ENCODE measurements at regions not wholly inside any gene's neighbourhood (a gene's known extent, or its start where the extent isn't known, plus 50 kb on each side); places are given as distances from the start of the nearest gene placed in this dataset.

DNA sequence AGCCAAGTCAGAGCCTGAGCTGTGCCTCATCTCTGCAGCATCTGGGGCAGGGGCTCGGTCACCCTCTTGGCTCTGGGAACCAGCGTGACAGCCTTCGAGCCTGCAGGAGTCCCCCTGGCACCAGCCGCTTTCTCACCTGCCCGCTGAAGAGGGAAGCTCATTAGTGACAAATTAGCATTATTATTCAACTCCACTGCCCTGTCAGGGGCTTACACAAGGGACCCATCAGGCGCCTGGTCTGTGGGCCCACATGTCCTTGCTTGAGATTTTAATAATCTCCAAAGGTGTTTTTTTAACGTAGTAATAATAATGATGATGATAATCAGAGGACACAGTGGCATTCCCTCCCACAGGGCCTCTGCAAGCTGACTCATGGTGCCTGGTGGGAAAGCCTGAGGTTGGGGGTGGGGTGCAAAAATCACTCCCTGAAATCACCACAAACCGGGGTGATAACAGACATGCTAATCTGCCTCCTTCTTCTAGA lies 98.1 kb upstream of the IGSF21 start:
- no peak for TF ChIP-seq EZH2phosphoT487 (conservative IDR thresholded peaks at IDR 0.05; ENCODE audit: low read length)
- TF ChIP-seq, protein P1, sequence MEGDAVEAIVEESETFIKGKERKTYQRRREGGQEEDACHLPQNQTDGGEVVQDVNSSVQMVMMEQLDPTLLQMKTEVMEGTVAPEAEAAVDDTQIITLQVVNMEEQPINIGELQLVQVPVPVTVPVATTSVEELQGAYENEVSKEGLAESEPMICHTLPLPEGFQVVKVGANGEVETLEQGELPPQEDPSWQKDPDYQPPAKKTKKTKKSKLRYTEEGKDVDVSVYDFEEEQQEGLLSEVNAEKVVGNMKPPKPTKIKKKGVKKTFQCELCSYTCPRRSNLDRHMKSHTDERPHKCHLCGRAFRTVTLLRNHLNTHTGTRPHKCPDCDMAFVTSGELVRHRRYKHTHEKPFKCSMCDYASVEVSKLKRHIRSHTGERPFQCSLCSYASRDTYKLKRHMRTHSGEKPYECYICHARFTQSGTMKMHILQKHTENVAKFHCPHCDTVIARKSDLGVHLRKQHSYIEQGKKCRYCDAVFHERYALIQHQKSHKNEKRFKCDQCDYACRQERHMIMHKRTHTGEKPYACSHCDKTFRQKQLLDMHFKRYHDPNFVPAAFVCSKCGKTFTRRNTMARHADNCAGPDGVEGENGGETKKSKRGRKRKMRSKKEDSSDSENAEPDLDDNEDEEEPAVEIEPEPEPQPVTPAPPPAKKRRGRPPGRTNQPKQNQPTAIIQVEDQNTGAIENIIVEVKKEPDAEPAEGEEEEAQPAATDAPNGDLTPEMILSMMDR (IDR thresholded peaks at IDR 0.05; ENCODE audit: insufficient read depth, low read length, poor library complexity, severe bottlenecking): no peak
- Histone ChIP-seq H3K4me3 (ENCODE audit: insufficient read depth, low read length, poor library complexity, severe bottlenecking) (no peak overlapping the region), H3K79me2 (ENCODE audit: insufficient read depth, low read length) (no peaks in the 10 kb centered on the region), H3K36me3 (ENCODE audit: low read length) (no peaks in the 10 kb centered on the region), H4K20me1 (ENCODE audit: low read depth, low read length) (no peaks in the 10 kb centered on the region), H3F3A (ENCODE audit: insufficient read depth) (no peaks in the 10 kb centered on the region), H2AFZ (ENCODE audit: low read depth, low read length, severe bottlenecking) (no peak overlapping the region), H3K27ac (ENCODE audit: low read depth, low read length) (no peak overlapping the region), H3K27me3 (ENCODE audit: low read length) (no peaks in the 10 kb centered on the region), H3K9ac (ENCODE audit: low read length) (no peak overlapping the region), H3K4me2 (ENCODE audit: low read depth, low read length, poor library complexity, severe bottlenecking) (no peak overlapping the region), H3K9me2 (replicated peaks; ENCODE audit: insufficient read depth, low read length) (no peaks in the 10 kb centered on the region), H3K9me3 (ENCODE audit: insufficient read depth, low read length) (no peaks in the 10 kb centered on the region)

DNA sequence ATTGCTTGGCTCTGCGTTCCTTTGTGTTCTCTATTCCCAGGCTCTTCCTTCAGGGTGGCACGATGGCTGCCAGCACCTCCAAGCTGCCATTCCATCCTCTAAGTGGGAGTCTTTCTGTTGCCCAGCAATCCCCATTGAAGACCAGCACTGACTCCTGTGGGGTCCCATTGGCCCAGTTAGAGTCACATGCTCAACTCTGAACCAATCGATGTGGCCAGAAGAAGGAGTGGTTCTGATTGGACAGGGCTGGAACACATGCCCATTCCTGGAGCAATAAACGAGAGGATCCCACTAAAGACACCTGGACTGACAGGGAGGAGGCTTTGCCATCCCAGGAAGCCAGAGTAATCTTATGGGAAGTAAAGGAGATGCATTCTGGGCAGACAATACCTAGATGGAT lies 97.2 kb upstream of the IGSF21 start:
- H3K9me3 ChIP-seq (ENCODE audit: insufficient read depth, low read length): no peaks in the 10 kb centered on the region
- H3K79me2 ChIP-seq (ENCODE audit: insufficient read depth, low read length): no peaks in the 10 kb centered on the region
- H2AFZ ChIP-seq (ENCODE audit: low read depth, low read length, severe bottlenecking): no peak overlapping the region
- no peaks in the 10 kb centered on the region for H3K27me3 ChIP-seq (ENCODE audit: low read length)
- no peak for TF ChIP-seq EZH2phosphoT487 (conservative IDR thresholded peaks at IDR 0.05; ENCODE audit: low read length)
- TF ChIP-seq, protein P1 (IDR thresholded peaks at IDR 0.05; ENCODE audit: insufficient read depth, low read length, poor library complexity, severe bottlenecking): no peak
- no peak overlapping the region for H3K4me3 ChIP-seq (ENCODE audit: insufficient read depth, low read length, poor library complexity, severe bottlenecking)
- H3K9me2 ChIP-seq (replicated peaks; ENCODE audit: insufficient read depth, low read length): no peaks in the 10 kb centered on the region
- H4K20me1 ChIP-seq (ENCODE audit: low read depth, low read length): no peaks in the 10 kb centered on the region
- no peak overlapping the region for H3K9ac ChIP-seq (ENCODE audit: low read length)
- H3K36me3 ChIP-seq (ENCODE audit: low read length): no peaks in the 10 kb centered on the region
- H3K4me2 ChIP-seq (ENCODE audit: low read depth, low read length, poor library complexity, severe bottlenecking): no peak overlapping the region
- no peak overlapping the region for H3K27ac ChIP-seq (ENCODE audit: low read depth, low read length)
- no peaks in the 10 kb centered on the region for H3F3A ChIP-seq (ENCODE audit: insufficient read depth)

DNA sequence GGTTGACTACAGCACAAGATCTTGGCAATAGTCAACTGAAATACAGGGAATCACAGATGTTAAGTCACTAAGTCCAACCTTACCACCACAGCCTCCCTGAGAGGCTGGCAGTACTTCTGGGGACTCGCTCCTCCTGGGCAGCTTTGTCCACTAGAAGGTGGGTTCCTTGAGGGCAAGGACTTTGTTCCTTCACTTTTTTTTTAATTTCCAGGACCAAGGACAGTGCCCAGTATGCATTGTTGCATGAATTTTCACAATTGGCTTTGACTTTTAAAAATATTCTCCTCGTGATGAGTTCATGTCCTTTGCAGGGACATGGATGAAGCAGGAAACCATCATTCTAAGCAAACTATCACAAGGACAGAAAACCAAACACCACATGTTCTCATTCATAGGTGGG lies 96.7 kb upstream of the IGSF21 start:
- H3K9me3 ChIP-seq (ENCODE audit: insufficient read depth, low read length): no peaks in the 10 kb centered on the region
- no peaks in the 10 kb centered on the region for H3K36me3 ChIP-seq (ENCODE audit: low read length)
- no peaks in the 10 kb centered on the region for H3K9me2 ChIP-seq (replicated peaks; ENCODE audit: insufficient read depth, low read length)
- H3K9ac ChIP-seq (ENCODE audit: low read length): no peak overlapping the region
- H3K79me2 ChIP-seq (ENCODE audit: insufficient read depth, low read length): no peaks in the 10 kb centered on the region
- H3K27ac ChIP-seq (ENCODE audit: low read depth, low read length): no peak overlapping the region
- H3K4me2 ChIP-seq (ENCODE audit: low read depth, low read length, poor library complexity, severe bottlenecking): no peak overlapping the region
- H4K20me1 ChIP-seq (ENCODE audit: low read depth, low read length): no peaks in the 10 kb centered on the region
- no peaks in the 10 kb centered on the region for H3K27me3 ChIP-seq (ENCODE audit: low read length)
- no peak overlapping the region for H2AFZ ChIP-seq (ENCODE audit: low read depth, low read length, severe bottlenecking)
- H3K4me3 ChIP-seq (ENCODE audit: insufficient read depth, low read length, poor library complexity, severe bottlenecking): no peak overlapping the region
- H3F3A ChIP-seq (ENCODE audit: insufficient read depth): no peaks in the 10 kb centered on the region
- TF ChIP-seq, protein P1 (IDR thresholded peaks at IDR 0.05; ENCODE audit: insufficient read depth, low read length, poor library complexity, severe bottlenecking): no peak
- no peak for TF ChIP-seq EZH2phosphoT487 (conservative IDR thresholded peaks at IDR 0.05; ENCODE audit: low read length)

Measured in SU-DHL-6 (cell line).